ENCODE measurements at regions not wholly inside any gene's neighbourhood (a gene's known extent, or its start where the extent isn't known, plus 50 kb on each side); places are given as distances from the start of the nearest gene placed in this dataset.

DNA sequence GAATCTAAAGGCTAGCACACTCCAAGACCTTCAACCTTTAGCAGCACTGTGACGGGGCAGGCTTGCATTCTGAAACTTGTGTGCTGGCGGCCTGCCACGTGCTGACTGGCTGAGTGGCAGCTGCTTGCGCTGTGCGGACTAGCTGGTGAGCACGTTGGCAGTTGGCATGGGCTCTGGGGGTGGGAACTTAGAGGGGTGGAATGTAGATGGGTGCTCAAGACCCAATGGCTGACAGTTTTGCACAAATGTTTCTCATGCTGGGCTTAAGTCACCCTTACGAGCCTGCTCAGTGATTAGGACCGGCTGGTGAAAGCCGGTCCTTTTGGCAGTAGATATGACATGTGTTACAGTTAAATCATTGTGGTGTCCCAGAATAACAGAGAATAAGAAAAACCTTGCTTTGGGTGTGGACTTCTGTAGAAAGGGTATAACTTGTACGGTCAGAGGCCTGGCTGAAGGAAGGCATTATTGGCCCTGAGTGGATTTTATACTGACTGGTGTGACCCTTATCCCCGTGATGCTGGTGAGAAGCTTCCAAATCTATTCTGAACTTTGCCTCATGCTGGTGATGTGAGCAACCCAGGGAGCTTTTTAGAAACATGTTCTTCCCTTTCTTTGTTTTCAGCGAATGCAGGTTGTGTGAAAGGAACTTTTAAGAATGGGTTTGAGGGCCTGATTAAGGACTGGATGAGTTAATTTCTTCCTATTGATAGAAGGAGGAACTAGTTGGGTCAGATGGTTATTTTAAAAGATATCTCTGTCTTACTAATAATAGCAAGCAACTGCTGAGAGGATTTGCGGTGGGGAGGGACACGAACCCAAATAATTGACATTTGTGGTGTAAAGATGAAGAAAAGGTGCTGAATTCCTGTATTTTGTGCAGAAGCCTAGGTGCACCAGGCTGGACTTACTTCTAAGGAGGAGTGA lies 107.4 kb upstream of the SLC4A4 start:
- TF ChIP-seq, protein P1, sequence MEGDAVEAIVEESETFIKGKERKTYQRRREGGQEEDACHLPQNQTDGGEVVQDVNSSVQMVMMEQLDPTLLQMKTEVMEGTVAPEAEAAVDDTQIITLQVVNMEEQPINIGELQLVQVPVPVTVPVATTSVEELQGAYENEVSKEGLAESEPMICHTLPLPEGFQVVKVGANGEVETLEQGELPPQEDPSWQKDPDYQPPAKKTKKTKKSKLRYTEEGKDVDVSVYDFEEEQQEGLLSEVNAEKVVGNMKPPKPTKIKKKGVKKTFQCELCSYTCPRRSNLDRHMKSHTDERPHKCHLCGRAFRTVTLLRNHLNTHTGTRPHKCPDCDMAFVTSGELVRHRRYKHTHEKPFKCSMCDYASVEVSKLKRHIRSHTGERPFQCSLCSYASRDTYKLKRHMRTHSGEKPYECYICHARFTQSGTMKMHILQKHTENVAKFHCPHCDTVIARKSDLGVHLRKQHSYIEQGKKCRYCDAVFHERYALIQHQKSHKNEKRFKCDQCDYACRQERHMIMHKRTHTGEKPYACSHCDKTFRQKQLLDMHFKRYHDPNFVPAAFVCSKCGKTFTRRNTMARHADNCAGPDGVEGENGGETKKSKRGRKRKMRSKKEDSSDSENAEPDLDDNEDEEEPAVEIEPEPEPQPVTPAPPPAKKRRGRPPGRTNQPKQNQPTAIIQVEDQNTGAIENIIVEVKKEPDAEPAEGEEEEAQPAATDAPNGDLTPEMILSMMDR (IDR thresholded peaks at IDR 0.05; ENCODE audit: extremely low read depth, missing control alignments), result no peak
- DNase-seq (ENCODE audit: low spot score), result no peak

DNA sequence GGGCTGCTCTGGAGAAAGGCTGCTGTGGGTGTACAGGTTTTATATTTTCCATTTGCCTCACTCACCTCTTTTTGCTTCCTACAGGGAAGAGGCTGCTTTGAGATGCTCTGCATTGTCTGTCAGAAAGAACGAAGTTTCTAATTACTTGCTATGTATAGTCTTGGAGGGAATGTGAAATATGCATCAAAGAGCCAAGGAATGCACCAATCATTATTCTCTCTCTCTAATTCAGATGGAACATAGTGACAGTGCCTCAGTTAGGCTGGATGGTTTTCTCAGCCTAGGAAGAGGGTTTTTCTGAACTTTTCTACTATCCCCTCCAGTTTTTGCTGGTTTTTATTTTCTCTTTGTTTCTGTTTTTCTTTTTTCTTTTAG lies 106.8 kb upstream of the SLC4A4 start:
- no peak for DNase-seq (ENCODE audit: low spot score)
- TF ChIP-seq, protein P1 (IDR thresholded peaks at IDR 0.05; ENCODE audit: extremely low read depth, missing control alignments), result no peak

DNA sequence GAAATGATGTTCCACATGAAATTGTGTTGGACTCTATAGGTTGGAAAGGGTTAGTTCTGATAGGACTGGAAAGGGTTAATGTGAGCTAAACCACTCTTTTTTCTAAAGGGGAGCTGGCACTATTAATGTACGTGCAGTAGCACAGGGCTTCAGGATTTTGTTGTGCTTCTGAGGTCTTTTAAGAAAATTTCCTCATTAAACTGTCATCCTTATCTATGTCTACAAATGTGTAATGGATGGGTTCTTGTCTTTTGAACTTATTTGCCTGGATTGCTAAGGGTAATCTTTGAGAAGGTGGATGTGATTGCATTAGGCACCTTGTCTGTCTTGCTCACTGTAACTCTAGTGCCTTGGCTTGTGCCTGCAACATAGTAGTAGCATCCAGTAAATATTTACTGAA lies 106.0 kb upstream of the SLC4A4 start:
- no peak for DNase-seq (ENCODE audit: low spot score)
- TF ChIP-seq, protein P1 (IDR thresholded peaks at IDR 0.05; ENCODE audit: extremely low read depth, missing control alignments), result no peak

DNA sequence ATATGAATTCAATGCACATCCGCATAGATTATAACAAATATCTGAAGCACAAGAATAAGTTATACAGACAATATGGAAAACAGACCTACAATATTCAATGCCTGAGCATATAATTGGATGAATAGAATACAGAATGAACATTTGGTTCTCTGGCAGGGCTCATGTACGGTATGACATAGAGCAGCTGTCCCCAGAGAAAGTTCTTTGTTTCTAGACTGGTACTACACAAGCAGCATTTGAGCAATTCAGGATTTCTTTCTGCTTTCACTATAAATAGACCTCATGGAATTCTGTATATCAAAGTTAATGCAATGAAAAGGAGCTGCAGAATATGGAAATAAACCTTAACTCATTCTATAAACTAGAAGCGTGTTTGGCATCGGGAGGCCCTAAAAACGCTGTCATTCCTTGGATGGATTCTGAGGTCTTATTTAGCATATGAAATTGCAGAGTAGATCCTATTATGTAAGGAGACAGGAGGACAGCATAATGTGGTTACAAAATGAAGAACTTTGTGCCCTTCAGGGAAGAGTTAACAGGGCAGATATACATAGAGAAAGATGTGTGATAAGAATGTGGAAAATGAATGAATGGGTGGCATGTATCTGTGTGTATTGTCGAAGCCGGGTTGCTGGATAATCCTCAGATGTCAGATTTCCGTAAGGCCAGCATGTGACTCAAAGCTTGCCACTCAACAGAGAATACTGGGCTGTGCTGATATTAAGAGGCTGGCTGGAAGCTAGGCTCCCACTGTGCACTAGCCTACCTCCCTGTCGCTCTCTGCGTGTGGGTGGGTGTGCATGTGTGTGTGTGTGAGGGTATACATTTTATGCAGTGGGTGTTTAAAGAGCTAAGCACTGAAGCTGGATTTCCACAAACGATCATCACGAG lies 103.3 kb upstream of the SLC4A4 start:
- no peak for DNase-seq (ENCODE audit: low spot score)
- TF ChIP-seq, protein P1 (IDR thresholded peaks at IDR 0.05; ENCODE audit: extremely low read depth, missing control alignments), result no peak

DNA sequence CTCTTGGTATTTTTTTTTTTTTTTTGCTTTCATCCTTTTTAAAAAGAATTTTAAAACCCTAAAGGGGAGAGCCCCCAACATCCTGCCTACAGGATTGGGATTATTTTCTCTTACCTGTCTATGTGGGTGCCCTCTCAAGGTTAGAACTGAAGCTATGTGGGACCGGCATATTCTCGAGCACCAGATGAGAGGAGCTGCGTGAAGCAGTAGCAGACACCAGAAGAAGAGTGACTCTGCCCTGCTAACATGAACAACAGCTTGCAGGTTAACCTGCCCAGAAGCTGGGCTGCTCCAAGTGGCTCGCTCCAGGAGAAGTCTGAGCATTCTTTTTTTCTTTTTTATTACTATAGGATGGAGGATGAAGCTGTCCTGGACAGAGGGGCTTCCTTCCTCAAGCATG lies 102.6 kb upstream of the SLC4A4 start:
- no peak for DNase-seq (ENCODE audit: low spot score)
- TF ChIP-seq, protein P1 (IDR thresholded peaks at IDR 0.05; ENCODE audit: extremely low read depth, missing control alignments), result no peak

DNA sequence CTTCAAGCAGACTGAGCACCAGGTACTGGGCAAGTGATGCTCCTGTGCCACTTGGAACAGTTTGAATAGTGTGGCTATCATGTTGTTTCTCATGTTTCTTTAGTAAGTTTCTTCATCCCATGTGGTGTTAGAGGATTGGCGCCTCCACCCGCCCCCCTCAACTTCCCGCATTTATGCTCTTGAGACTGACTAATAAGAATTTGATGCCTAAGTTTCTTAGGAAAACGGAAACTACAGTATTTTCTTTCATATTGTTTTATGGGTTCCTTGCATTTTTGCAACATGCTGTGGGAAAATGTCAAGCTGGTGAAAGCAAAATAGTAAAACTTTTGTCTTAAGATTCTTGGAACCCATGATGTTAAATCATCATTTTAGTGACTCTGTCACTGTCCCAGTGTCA lies 101.2 kb upstream of the SLC4A4 start:
- TF ChIP-seq, protein P1 (IDR thresholded peaks at IDR 0.05; ENCODE audit: extremely low read depth, missing control alignments), result no peak
- no peak for DNase-seq (ENCODE audit: low spot score)

DNA sequence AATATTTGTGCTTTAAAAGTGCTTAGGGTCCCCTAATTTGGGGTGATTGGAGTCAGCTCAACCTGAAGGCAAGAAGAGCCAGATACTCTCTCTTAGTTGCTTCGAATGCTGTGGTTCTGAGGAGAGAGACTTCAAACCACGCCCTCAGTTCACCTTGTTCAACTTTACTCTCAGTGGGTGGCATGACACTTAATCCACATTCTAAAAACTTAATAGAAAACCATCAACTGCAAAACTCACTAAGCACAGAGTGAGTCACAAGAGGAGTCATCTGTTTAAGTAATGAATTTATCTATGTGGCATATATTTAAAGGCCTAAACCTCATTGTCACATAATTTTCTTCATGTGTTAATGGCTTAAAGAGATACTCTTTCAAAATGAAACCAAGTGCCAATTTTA lies 99.5 kb upstream of the SLC4A4 start:
- no peak for DNase-seq (ENCODE audit: low spot score)
- TF ChIP-seq, protein P1 (IDR thresholded peaks at IDR 0.05; ENCODE audit: extremely low read depth, missing control alignments), result no peak
